Nucleus accumbens (tissue), 56 donors: ENCODE measurements at regions not wholly inside any gene's neighbourhood (a gene's known extent, or its start where the extent isn't known, plus 50 kb on each side); places are given as distances from the start of the nearest gene placed in this dataset.

ENCODE experiments used
- DNase-seq, 56 donors: peaks; one replicate each; lab custom pipeline; 2025; lab: John Stamatoyannopoulos, UW

DNA sequence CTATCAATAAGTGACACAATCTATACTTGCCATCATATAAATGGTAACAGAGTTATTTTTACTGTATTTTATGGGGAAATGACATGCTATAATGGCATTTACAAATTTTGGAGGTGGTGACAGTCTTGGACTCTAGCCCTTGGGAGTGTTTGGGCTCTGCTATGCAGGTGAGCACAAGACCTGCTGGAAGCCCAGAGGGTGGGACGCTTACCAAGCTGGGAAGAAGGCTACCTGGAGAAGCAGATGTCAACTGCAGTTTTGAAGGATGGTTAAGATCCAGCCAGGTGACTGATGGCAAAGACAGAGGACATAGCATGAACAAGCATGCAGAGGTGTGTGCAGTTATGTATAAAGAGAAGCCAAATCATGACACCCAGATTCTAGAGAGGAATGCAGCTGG lies 346.9 kb downstream of the MYCN start:
- no peak for DNase-seq

DNA sequence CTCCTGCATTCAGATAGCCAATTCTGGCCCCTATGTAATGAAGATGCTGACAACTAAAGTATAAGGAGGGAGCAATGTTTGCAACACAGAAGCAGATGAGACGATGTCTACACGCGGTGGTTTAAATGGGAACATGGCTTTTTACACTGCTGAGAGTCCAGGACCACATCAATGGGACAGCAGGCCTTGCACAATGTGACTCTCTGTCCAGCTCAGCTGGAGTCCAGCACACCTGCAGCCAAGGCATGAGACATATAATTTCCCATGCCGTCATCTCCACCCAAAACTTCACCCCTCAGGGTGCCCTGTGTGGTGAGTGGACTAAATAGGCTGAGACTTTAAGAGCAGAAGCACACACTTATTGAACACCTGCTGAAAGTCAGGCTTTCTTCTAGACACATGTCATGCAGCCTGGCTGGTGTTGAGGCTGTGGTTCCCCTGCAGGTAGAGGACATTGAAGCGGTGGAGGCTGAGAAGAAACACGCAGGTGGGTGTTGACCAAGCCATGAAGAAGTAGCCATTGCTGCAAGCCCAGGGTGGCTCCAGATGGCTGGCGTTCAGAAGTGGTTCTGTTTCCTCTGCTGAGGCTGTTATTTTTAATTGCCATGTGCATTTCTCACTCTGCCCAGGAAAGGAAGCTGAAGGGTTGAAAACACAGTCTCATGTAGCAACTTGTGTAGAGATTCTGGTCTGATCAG lies 345.6 kb downstream of the MYCN start:
- DNase-seq = no peak

DNA sequence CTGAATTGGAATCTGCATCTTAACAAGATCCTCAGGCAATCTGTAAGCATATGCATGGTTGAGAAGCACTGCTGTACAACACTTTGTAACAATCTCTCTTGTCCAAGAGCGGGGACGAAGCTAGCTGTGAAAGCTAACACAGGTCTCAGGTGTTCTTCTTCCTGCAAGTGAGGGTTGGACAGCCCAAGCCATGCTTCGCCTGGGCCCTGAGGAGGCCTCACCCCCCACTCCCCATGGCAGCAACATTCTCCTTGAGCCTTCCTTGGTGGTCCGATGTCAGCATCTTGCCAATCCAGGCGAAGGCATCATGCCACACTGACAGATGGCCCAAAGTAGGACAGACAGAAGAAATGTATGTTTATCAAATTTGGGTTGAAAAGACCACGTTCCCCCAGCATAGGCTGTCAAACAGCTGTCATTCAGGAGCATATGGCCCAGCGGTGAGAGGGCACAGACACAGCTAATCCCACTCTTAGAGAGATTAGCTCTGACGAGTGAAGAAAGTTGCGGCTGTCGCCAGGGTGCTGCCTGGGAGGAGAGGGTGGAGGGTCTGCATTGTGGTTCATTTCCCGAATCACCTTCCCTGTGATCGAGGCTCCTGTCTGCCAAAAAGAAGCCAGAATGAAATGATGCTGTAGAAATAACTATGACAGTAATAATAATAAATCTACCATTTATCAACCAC lies 344.7 kb downstream of the MYCN start:
- DNase-seq = no peak

DNA sequence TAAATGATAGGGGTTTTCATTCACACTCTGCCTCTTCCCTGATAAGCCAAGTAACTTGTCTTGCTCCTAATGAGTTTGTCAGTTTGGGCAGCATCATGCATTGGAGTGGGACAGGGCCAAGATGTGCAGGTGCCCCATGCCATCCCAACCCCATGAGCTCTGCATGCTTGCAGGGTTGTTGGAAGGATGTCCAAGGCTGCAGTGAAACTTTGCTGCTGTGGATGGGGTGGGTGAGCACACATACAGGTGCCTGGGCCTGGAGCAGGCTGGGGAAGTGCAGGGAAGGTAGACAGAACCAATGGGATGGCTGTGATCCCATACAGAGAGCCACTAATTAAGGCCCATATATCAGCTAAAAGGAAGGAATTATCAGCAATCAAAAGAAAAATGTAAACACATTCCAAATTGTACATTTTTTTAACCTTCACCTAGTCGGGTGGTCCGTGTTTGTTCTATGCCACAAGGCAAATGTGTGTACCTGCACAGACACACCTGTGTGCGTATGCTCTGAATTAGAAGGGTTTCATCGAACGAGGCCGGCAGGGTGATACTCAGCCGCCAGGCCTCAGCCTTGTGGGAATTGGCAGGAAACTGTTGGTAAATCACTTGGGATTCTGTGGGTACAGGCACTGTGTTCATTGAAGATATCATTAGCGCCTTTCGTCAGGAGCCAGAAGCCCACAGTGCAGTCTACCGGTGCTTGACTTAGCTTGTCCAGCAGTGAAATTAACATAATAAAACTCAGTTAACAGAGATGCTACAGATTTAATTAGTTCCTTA lies 342.9 kb downstream of the MYCN start:
- DNase-seq = no peak

DNA sequence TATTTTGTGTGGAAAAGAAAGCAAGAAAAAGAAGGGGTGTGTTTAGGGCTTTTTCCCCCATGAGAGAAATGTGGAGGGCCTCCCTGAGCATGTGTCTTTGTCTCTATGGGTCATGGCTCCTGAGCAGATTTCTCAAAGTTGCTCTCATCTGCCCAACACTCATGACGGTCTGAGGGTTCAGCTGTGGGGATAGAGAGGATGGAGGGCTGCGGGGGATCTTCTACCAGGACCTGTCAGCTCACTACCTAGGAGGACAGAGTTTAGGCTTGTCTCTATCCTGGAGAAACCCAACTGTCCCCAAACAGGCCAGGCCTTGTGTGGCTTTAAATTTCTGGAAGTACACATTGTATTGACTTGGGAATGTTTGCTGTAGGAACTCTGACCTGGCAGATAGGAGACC lies 342.2 kb downstream of the MYCN start:
- no peak for DNase-seq

DNA sequence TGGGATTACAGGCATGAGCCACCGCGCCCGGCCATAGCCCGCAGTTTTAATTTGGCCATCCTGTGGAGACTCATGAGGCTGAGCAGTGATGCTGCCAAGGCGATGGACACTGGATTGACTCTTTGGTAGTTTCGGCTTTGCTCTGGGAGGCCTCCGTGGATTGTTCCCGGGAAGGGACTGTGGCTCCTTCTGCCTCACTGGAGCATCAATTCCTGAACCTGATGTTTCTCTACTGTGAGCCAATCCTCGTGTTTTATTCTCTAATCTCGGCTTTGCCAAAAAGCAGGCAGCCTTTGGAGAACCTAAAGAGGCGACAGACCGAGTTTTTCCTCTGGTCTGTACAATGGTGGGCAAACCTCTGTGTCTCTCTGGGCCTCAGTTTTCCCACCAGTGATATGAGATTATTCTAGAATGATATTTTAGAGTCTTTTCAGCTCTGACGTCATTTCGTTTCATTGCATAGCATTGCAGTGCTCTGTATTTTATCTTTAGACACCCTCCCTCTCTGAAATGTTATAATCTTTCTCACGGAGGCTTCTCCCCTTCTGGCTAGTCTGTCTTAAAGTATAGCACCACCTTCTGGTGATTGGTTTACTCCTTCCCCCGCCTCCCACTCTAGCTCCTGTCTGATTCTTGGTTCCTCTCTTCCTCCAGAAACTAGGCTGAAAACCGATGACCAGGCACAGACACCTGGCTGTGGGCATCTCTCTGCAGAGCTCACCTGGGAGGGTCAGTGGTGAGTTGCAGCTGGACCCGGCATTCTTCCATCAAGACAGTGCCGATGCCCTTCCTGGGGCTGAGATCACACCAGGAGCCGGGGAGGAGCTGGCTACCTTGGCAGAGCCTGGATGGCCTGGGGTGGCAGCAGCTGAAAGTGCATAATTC lies 341.3 kb downstream of the MYCN start:
- DNase-seq = peak in 26 of 56 donors; percentile 3 to 53 (median 14)

DNA sequence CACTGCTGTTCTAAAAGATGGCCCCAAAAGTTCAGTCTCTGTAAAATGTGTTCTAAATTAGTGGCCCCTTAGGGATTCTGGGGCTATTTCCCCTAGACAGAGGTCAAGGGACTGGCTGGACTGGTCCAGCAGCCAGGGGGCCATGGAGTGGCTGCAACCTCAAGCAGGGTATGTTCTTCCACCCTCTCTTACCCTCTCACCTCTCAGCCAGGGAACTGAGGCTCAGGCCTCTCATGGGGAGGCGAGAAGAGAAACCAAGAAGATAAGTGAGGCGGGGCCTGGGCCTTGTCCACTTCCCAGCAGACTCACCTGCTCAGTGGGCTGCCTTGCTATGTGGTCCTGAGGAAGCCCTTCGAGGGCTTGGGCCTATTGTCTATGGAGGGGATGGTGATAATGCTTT lies 339.7 kb downstream of the MYCN start:
- DNase-seq = no peak

DNA sequence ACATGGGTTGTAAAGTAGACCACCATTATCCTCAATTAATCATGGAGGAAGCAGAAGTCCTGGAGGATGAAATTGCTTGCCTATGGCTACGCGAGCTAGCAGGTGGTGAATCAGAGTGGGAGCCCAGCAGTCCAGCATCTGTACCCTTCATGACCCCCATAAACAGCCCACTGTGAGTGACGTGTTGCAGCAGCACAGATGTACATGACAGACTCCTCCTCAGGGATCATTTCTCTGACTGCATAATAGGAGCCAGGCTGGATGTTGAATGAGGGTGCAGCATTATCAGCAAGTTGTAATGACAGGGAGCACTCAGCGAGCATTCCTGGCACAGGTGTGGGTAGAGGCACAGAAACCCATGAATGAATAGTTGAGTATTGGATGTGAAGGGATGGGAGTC lies 339.3 kb downstream of the MYCN start:
- no peak for DNase-seq

DNA sequence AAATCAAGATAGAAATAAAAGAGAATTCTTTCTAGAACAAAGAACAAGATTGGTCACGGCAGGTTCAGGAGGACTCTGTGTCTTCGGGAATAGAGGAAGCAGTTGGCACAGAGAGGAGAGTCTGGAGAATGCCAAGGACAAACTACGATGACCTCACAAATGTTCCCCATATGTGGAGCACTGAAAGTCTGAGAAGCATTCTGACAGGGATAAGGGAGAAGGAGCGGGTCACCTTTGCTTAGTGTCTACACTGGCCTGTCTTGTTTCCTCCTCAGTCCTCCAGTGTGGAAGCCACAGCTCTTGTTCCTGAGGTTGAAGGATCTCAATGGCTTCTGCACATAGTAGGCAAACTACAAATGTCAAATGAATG lies 338.8 kb downstream of the MYCN start:
- DNase-seq = no peak

DNA sequence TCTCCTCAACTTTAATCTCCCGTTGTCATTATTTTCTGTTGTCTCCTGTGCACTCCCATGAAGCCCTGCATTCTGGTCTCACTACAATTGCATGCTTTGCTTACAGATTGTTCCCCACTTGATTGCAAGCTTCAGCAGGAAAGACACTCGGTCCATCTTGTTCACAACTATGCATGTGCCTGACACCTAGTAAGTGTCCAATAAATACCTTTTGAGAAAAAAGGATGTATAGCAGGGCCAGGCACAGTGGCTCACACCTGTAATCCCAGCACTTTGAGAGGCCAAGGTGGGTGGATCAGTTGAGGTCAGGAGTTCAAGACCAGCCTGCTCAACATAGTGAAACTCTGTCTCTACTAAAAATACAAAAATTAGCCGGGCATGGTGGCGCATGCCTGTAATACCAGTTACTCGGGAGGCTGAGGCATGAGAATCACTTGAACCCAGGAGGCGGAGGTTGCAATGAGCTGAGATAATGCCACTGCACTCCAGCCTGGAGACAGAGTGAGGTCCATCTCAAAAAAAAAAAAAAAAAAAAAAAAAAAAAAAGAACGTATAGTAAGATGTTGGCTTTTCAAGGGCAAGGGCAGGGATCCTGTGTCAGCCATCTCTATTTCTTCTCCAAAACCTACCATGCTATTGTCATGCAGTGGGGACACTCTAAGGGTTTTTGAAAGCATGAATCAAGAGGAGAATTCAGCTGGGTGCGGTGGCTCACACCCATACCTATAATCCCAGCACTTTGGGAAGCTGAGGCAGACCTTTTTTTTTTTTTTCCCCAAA lies 338.3 kb downstream of the MYCN start:
- no peak for DNase-seq

DNA sequence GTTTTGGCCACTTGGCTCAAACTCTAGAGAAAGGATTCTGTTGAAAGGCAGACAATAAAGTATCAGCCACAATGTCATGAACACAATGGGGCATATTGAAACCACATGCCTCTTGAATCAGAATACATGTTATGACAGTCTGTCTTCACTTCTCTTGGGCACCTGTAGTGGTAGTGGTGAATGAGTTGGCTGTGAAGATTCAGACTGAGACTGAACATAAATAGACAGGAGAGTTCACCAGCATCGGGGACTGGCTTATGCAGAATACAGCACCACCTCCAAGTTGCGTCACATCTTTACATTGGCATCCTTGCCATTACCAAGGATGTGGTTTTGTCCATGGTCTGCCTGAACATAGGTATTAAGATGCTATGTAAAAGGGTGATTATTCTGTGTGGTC lies 336.8 kb downstream of the MYCN start:
- no peak for DNase-seq

DNA sequence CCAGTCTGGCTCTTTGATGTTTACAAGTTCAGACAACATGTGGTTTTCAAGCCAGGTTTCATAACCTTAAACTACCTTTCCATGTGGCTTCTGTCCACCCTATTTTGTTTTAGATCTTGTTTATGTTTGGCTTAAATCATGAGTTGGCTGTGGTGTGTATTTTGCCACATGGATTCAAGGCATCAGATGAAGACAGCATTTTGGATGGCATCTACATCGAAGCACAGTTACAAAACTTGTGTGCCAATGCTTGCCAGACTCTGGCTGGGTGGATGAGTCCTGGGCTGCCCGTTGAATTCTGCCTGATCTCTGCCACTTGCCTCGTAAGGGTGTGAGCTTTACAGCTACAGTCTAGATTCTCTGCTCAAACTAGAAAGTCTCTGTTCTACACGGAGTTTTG lies 335.3 kb downstream of the MYCN start:
- no peak for DNase-seq

DNA sequence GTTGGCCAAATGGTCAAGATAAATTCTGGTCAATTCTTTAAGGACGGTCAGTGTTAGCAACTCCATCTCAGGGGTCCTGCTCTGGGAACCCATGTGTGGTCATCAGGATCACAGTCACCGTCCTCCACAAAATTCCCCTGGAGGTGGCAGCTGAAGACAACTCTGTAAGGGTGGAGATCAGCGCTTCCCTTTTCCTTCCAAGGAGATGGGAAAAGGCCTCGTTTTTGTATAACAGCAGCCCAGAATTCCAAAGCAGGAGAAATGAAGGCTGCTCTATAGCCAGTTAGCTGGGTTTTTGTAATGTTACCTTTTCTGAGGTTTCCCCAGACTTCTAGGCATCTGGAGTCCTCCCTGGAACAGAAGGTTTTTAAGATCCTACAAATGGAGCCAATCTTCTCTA lies 334.8 kb downstream of the MYCN start:
- no peak for DNase-seq

DNA sequence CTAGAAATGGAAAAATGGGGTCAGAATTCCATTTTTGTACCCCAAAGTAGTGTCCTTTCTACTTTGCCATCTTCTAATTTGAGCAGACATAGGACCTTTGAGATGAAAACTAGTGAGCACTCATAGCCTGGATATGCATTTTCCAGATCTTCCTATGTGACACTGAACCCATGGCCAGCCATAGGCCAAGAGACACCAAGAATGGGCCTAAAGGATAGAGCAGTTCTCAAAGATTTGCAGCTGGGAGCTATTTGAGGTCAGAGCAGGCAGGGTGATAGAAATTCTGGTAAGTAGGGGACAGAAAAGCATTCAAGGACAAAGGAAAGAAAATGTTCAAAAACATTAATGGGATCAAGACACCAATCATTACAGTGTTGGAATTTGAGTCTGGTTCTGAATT lies 332.8 kb downstream of the MYCN start:
- no peak for DNase-seq

DNA sequence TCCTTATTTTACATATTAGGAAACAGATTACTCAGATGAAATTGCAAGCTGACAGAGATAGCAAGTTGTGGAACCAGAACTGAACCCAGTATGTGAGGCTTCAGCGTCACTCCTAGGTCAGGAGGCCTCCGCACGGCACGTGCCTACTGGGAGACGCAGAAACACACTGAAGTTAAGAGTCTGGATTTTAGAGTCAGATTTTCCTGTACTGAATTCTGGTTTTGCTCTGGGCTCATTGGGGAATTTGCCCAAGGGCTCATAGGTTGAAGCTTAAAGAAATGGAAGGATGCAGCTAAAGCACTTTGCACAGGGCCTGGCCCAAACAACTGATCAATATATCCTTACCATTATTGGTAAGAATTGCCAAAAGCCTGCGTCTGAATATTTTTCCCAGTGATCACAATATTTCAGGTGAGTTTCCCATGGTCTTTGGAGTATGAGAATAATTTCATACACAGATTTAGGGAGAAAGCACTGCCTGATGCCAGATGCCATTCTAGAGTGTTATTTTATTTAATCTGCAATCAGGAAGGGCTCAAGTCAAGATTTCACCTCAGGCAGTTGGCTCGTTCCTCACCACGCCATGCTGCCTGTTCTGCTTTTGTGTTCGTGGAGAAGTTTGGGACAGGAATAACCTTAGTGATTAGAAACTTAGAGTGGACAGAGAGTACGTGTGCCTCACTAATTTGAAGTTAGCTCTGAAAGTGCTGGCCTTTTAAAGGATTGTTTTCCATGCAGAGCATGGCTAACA lies 331.9 kb downstream of the MYCN start:
- DNase-seq = no peak

DNA sequence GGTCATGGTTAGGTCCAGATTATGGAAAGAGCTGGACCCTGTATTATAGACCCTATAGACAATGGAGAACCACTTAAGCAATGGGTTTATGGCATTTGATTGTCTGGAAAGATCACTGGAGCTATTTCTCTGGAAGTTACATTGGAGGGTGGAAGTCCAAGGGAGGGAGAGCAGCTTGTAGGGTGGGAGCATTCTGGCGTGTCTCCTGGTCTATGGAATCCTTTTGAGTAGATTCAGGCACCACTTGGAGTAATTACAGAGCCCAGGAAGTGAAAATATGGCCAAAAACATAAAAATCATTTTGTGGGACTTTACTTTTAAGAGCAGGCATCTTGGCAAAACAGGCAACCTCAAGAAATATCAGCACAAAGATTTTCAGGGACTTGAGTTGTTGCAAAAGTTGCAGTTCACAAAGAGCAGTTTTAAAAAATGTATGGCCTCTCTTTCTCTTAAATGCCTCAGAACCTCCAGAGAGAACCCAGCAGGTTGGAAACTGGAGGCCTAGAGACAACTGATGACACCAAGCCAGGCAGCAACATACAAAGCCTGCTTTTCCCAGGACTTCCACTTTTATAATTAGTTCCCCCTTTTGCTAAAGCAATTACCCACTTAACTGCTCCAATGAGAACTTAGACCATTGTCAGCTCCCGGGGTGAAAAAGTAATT lies 331.0 kb downstream of the MYCN start:
- no peak for DNase-seq

DNA sequence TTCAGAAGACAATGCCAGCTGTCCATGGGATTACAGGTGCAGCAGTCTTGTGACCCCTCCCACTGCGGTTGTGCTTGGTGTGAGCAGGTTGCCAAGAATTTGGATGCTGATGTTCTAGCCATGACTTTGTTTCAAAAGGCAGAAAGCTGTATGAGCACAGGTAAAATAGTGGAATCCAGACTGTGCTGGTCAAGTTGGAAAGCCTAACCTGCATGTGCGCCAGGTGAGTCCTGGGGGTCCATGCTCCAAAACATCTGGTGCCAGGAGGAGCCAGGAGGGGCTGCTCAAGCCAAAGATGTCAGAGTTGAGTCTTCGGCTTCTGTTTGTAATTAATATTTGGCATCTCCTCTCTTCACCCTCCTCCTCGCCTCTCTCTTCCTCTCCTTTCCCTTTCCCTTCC lies 330.1 kb downstream of the MYCN start:
- no peak for DNase-seq

DNA sequence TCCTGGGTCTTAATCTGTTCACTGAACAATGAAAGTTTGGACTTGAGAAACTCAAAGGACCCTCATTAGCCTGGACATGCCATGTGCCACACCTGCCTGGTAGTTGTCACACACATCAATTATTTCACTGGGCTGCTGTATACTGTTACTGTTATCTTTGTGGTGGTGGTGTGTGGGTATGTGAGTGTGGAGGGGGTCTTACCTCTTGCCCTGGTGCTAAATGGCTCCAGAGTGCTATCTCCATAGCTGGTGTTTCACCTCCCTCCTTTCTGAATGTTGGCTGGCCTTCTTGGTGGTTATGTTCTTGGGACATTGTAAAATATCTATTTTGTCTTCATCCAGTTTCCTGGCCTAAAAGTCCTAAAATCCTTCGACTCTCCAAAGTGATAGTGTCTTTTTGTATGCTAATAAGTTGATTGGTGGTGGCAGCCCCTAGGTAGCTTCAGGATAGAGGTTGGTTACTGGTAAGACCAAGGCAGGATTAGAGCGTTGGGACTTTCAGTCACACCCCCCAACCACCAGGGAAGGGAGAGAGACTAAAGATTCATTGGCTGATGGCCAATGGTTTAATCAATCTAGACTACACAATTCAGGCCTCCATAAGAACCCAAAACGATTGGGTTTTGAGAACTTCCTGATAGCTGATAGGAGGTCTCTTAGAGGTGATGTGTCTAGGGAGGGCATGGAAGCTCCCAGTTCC lies 328.1 kb downstream of the MYCN start:
- DNase-seq = no peak
